SK-N-SH (cell line): ENCODE measurements at regions not wholly inside any gene's neighbourhood (a gene's known extent, or its start where the extent isn't known, plus 50 kb on each side); places are given as distances from the start of the nearest gene placed in this dataset.

ENCODE experiments used
- EP300 ChIP-seq, 2 experiments: IDR thresholded peaks; 2 replicates each; pipeline versions ENCODE4 v1.4.0 to v1.6.1; 2012; ENCODE audit warnings: borderline replicate concordance in 1 of 2, low read depth in 1 of 2, low read length in 1 of 2
- FOXM1 ChIP-seq: IDR thresholded peaks from 2 replicates; pipeline ENCODE4 v1.4.0; 2012; ENCODE audit warnings: low read depth, mild to moderate bottlenecking
- JUND ChIP-seq: IDR thresholded peaks from 2 replicates; pipeline ENCODE4 v1.4.0; 2012
- NRF1 ChIP-seq: IDR thresholded peaks from 2 replicates; pipeline ENCODE4 v1.6.1; 2012; ENCODE audit warnings: low read depth, mild to moderate bottlenecking, low read length
- POLR2AphosphoS5 ChIP-seq: IDR thresholded peaks from 2 replicates; pipeline ENCODE4 v1.6.1; 2012; ENCODE audit warnings: low read depth, low read length
- RCOR1 ChIP-seq: fragments of 150-350 bp; IDR thresholded peaks from 2 replicates; pipeline ENCODE4 v1.6.1; 2017; ENCODE audit warnings: antibody characterized with exemption, low read length
- REST ChIP-seq: IDR thresholded peaks from 2 replicates; pipeline ENCODE4 v1.6.1; 2012; ENCODE audit warnings: mild to moderate bottlenecking, low read depth, low read length, moderate library complexity
- SMC3 ChIP-seq: IDR thresholded peaks from 2 replicates; pipeline ENCODE4 v1.6.1; 2012; ENCODE audit warnings: low read depth, low read length, improper control_type of control experiment
- TAF1 ChIP-seq: IDR thresholded peaks from 2 replicates; pipeline ENCODE4 v1.6.1; 2012; ENCODE audit warnings: low read depth, mild to moderate bottlenecking, low read length, moderate library complexity, borderline replicate concordance
- YY1 ChIP-seq: IDR thresholded peaks from 2 replicates; pipeline ENCODE4 v1.4.0; 2012; ENCODE audit warnings: low read depth, mild to moderate bottlenecking
- TF ChIP-seq, protein P1 (sequence below): fragments of 200-600 bp; sonication (generic); IDR thresholded peaks from 2 replicates; pipeline ENCODE4 v1.6.1; 2017; ENCODE audit warnings: antibody characterized with exemption, mild to moderate bottlenecking, moderate library complexity

- TF ChIP-seq, protein P1, sequence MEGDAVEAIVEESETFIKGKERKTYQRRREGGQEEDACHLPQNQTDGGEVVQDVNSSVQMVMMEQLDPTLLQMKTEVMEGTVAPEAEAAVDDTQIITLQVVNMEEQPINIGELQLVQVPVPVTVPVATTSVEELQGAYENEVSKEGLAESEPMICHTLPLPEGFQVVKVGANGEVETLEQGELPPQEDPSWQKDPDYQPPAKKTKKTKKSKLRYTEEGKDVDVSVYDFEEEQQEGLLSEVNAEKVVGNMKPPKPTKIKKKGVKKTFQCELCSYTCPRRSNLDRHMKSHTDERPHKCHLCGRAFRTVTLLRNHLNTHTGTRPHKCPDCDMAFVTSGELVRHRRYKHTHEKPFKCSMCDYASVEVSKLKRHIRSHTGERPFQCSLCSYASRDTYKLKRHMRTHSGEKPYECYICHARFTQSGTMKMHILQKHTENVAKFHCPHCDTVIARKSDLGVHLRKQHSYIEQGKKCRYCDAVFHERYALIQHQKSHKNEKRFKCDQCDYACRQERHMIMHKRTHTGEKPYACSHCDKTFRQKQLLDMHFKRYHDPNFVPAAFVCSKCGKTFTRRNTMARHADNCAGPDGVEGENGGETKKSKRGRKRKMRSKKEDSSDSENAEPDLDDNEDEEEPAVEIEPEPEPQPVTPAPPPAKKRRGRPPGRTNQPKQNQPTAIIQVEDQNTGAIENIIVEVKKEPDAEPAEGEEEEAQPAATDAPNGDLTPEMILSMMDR: no peak
- TF ChIP-seq TAF1: no peak
- no peak for TF ChIP-seq RCOR1
- TF ChIP-seq SMC3: no peak
- no peak for TF ChIP-seq NRF1
- TF ChIP-seq FOXM1: no peak
- no peak for TF ChIP-seq EP300 (IDR thresholded peaks at IDR 0.05; ENCODE audit: borderline replicate concordance in 1 of 2, low read depth in 1 of 2, low read length in 1 of 2)
- TF ChIP-seq REST: no peak
- no peak for TF ChIP-seq YY1
- TF ChIP-seq JUND: no peak
- TF ChIP-seq POLR2AphosphoS5: no peak
Observed at GRCh38 chr6:165714907-165715306, 51.9 kb upstream of the PDE10A start.
